KMS-11 (cell line): ENCODE measurements at regions not wholly inside any gene's neighbourhood (a gene's known extent, or its start where the extent isn't known, plus 50 kb on each side); places are given as distances from the start of the nearest gene placed in this dataset.
"Not testable (repeated sequence)": the region's sequence is repeated elsewhere in the genome, so short reads cannot be mapped to it uniquely, and the experiment has no call there.

ENCODE experiments used
- H2AFZ ChIP-seq: fragments of 200-600 bp; sonication (generic); 2 replicates; pipeline ENCODE4 v1.6.1; 2016; ENCODE audit warnings: antibody characterized with exemption, mixed run types, low read depth
- H3K27ac ChIP-seq: fragments of 200-600 bp; sonication (generic); 2 replicates; pipeline ENCODE4 v1.6.1; 2016; ENCODE audit warnings: mild to moderate bottlenecking, mixed run types
- H3K27me3 ChIP-seq: fragments of 200-600 bp; sonication (generic); 2 replicates; pipeline ENCODE4 v1.6.1; 2017; ENCODE audit warnings: mild to moderate bottlenecking, low read depth, mixed run types, moderate library complexity; ENCODE audit not compliant: insufficient read depth
- H3K36me3 ChIP-seq: fragments of 200-600 bp; sonication (generic); 2 replicates; pipeline ENCODE4 v1.6.1; 2017; ENCODE audit warnings: mild to moderate bottlenecking, mixed run types; ENCODE audit not compliant: insufficient read depth
- H3K4me1 ChIP-seq: fragments of 200-600 bp; sonication (generic); 2 replicates; pipeline ENCODE4 v1.6.1; 2016; ENCODE audit warnings: mild to moderate bottlenecking, low read depth, mixed run types; ENCODE audit not compliant: poor library complexity, severe bottlenecking
- H3K4me2 ChIP-seq: fragments of 200-600 bp; sonication (generic); 2 replicates; pipeline ENCODE4 v1.7.0; 2016; ENCODE audit warnings: mild to moderate bottlenecking, mixed run types
- H3K4me3 ChIP-seq: fragments of 200-600 bp; sonication (generic); IDR thresholded peaks from 2 replicates; pipeline ENCODE4 v1.6.1; 2017; ENCODE audit warnings: low read depth, low read length, mixed read lengths; ENCODE audit not compliant: insufficient read depth
- H3K79me2 ChIP-seq: fragments of 200-600 bp; sonication (generic); 2 replicates; pipeline ENCODE4 v1.6.1; 2016; ENCODE audit warnings: low read depth, mixed run types; ENCODE audit not compliant: insufficient read depth
- H3K9ac ChIP-seq: fragments of 200-600 bp; sonication (generic); 2 replicates; pipeline ENCODE4 v1.6.1; 2016; ENCODE audit warnings: mild to moderate bottlenecking, mixed run types
- H4K20me1 ChIP-seq: fragments of 200-600 bp; sonication (generic); 2 replicates; pipeline ENCODE4 v1.6.1; 2016; ENCODE audit warnings: mild to moderate bottlenecking, mixed run types; ENCODE audit not compliant: insufficient read depth
- TF ChIP-seq, protein P1 (sequence below): fragments of 200-600 bp; sonication (generic); conservative IDR thresholded peaks from 2 replicates; pipeline ENCODE4 v1.6.1; 2017; ENCODE audit warnings: low read depth, mild to moderate bottlenecking, antibody characterized with exemption, low read length, moderate library complexity, mixed read lengths

DNA sequence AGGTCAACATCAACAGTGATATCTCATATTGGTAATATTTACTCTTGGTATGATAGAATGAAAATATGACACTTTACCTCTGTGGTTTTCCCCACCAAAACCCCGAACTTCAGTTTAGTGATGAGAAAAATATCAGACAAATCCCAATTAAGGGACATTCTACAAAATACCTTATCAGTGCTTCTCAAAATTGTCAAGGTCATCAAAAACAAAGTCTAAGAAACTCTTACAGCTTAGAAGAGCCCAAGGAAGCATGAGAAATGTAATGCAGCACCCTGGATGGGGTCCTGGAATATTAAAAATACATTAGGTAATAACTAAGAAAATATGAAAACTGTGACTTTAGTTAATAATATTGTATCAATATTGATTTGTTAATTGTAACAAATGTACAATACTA, 148.3 kb upstream of the TFAP2D start:
- no peak overlapping the region for H3K4me3 ChIP-seq
- H3K27ac ChIP-seq: no peak overlapping the region
- H3K4me1 ChIP-seq: no peaks in the 10 kb centered on the region
- H3K79me2 ChIP-seq: no peaks in the 10 kb centered on the region
- no peaks in the 10 kb centered on the region for H3K36me3 ChIP-seq
- TF ChIP-seq, protein P1, sequence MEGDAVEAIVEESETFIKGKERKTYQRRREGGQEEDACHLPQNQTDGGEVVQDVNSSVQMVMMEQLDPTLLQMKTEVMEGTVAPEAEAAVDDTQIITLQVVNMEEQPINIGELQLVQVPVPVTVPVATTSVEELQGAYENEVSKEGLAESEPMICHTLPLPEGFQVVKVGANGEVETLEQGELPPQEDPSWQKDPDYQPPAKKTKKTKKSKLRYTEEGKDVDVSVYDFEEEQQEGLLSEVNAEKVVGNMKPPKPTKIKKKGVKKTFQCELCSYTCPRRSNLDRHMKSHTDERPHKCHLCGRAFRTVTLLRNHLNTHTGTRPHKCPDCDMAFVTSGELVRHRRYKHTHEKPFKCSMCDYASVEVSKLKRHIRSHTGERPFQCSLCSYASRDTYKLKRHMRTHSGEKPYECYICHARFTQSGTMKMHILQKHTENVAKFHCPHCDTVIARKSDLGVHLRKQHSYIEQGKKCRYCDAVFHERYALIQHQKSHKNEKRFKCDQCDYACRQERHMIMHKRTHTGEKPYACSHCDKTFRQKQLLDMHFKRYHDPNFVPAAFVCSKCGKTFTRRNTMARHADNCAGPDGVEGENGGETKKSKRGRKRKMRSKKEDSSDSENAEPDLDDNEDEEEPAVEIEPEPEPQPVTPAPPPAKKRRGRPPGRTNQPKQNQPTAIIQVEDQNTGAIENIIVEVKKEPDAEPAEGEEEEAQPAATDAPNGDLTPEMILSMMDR: no peak
- no peaks in the 10 kb centered on the region for H4K20me1 ChIP-seq
- H3K4me2 ChIP-seq: no peak overlapping the region
- no peaks in the 10 kb centered on the region for H3K27me3 ChIP-seq
- H2AFZ ChIP-seq: no peak overlapping the region
- no peak overlapping the region for H3K9ac ChIP-seq

DNA sequence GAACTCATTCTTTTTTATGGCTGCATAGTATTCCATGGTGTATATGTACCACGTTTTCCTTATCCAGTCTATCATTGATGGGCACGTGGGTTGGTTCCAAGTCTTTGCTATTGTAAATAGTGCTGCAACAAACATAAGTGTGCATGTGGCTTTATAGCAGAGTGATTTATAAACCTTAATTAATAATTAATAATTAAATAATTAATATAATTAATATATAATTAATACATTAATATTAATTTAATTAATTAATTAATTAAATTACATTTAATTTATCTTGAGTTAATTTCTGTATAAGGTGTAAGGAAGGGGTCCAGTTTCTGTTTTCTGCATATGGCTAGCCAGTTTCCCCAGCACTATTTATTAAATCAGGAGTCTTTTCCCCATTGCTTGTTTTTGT, 142.1 kb upstream of the TFAP2D start:
- not testable (repeated sequence) for H3K36me3 ChIP-seq, H2AFZ ChIP-seq, H3K79me2 ChIP-seq, H4K20me1 ChIP-seq, H3K4me2 ChIP-seq, H3K27ac ChIP-seq, H3K27me3 ChIP-seq, H3K4me1 ChIP-seq, H3K9ac ChIP-seq, H3K4me3 ChIP-seq

DNA sequence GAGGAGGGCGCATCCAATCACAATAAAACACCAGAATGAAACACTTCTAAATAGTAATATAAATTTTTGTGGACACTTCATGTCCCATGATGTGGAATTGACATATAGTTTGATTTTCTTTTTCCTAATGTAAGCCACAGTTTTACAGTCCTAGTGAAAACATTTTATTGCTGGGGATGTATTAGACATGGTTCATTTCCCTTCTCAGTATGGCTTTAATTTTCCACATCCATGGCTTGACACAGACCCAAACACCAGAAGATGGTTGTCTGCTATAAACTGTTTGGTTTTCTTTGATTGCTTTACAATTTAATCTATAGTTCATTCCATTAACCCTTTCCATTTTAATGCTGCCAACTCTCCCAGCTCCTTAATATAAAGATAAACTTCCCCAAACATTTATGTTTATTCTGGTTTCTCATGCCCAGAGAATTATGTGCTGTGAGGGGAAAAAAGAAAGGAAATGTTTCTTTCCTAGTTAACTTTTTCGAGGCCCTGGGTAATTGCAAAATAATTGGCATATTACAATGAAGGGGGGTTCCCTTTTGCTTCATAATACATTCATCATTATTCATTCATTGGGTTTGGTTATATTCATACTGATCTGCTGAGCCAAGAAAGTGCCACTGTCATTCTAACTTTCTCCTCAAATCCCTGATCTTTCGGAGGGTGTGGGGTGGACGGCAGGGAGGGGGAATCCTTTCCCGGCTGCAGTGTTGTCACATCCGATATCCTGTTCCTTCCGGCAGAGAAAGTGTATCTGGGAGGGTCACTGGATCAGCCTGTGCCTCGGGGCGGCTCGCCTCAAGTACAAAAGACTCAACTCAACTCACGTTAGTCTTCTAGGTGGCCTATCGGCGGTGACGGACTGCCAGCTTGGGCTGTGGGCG, 127.6 kb upstream of the TFAP2D start:
- Histone ChIP-seq H3K79me2 (no peaks in the 10 kb centered on the region), H3K27ac (no peak overlapping the region), H3K4me2 (no peak overlapping the region), H2AFZ (no peak overlapping the region), H3K9ac (no peak overlapping the region), H3K36me3 (no peaks in the 10 kb centered on the region), H3K4me3 (no peak overlapping the region), H3K4me1 (no peaks in the 10 kb centered on the region), H3K27me3 (no peaks in the 10 kb centered on the region), H4K20me1 (no peaks in the 10 kb centered on the region)
- TF ChIP-seq, protein P1: no peak

DNA sequence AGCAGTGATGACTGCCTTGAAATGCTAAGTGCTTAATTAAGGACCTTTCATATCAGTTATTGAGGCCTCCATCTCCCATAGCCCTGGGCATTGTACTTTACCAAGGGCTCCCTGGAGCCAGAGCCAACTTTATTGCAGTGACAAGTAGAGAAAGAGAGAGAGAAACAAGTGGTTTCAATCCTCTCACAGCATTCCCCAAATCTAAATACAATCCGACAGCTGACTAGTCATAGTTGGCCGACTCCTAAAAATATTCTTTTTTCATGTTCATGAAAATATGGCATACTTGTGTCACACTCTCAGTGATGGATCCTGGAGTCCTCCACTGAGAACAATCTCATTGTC, 127.0 kb upstream of the TFAP2D start:
- no peaks in the 10 kb centered on the region for H3K36me3 ChIP-seq
- no peak overlapping the region for H3K4me2 ChIP-seq
- H3K79me2 ChIP-seq: no peaks in the 10 kb centered on the region
- no peak overlapping the region for H3K27ac ChIP-seq
- no peaks in the 10 kb centered on the region for H3K4me1 ChIP-seq
- TF ChIP-seq, protein P1: no peak
- no peak overlapping the region for H2AFZ ChIP-seq
- H4K20me1 ChIP-seq: no peaks in the 10 kb centered on the region
- no peak overlapping the region for H3K4me3 ChIP-seq
- no peaks in the 10 kb centered on the region for H3K27me3 ChIP-seq
- no peak overlapping the region for H3K9ac ChIP-seq

DNA sequence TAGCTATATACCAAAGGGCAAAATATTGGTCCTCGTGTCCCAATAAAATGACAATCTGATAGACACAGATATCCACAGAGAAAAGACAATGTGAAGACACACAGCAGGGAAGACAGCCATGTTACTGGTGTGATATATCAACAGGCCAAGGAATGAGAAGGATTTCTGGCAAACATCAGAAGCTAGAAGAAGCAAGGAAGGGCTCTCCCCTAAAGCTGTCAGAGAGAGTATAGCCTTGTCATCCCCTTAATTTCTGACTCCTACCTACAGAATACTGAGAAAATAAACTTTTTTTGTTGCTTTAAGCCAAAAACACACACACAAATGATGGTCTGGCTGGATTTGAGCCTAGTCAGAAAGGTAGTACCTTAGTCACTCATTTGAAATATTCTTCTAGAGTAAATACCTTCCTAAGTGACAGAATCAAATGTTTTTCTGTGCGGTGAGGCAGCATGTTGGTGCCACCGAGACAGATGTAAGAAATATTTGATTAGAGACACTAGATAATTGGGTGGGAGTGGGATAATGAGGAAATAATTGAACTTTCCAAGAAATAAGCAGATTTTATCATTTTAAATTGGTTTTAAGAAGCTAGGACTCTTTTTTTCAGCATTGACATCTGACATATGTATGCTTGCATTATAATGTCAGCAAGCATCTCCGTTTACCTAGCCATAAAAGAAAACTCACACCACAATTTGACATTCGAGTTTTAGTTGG, 123.4 kb upstream of the TFAP2D start:
- Histone ChIP-seq H3K4me2 (no peak overlapping the region), H3K36me3 (no peaks in the 10 kb centered on the region), H4K20me1 (no peaks in the 10 kb centered on the region), H3K79me2 (no peaks in the 10 kb centered on the region), H3K4me3 (no peak overlapping the region), H3K9ac (no peak overlapping the region), H3K27me3 (no peaks in the 10 kb centered on the region), H3K4me1 (no peaks in the 10 kb centered on the region), H3K27ac (no peak overlapping the region), H2AFZ (no peak overlapping the region)
- TF ChIP-seq, protein P1: no peak
